ENCODE measurements at regions not wholly inside any gene's neighbourhood (a gene's known extent, or its start where the extent isn't known, plus 50 kb on each side); places are given as distances from the start of the nearest gene placed in this dataset.
A peak's percentile ranks its signal among the peaks of the same experiment; 100 is the strongest.

- H3K27ac Mint-ChIP-seq = no peak overlapping the region
- no peak overlapping the region for H3K4me3 Mint-ChIP-seq
- no peaks in the 10 kb centered on the region for H3K36me3 Mint-ChIP-seq (ENCODE audit: low read depth)
- DNase-seq (ENCODE audit: low spot score) = no peak
- peaks cover 6% of the 10 kb centered on the region for H3K27me3 Mint-ChIP-seq (ENCODE audit: insufficient read depth)
- intact Hi-C loops (cut with micrococcal nuclease) = no loop called here
- no peaks in the 10 kb centered on the region for H3K4me1 Mint-ChIP-seq (ENCODE audit: low read depth)
- no peaks in the 10 kb centered on the region for H3K9me3 Mint-ChIP-seq
These were observed 107.0 kb upstream of the TSPAN2 start for GRCh38 chr1:115196296-115196695.

- H3K9me3 Mint-ChIP-seq = no peaks in the 10 kb centered on the region
- intact Hi-C loops (cut with micrococcal nuclease) = no loop called here
- no peak overlapping the region for H3K27ac Mint-ChIP-seq
These were observed 105.2 kb upstream of the TSPAN2 start for GRCh38 chr1:115194506-115194905.

DNA sequence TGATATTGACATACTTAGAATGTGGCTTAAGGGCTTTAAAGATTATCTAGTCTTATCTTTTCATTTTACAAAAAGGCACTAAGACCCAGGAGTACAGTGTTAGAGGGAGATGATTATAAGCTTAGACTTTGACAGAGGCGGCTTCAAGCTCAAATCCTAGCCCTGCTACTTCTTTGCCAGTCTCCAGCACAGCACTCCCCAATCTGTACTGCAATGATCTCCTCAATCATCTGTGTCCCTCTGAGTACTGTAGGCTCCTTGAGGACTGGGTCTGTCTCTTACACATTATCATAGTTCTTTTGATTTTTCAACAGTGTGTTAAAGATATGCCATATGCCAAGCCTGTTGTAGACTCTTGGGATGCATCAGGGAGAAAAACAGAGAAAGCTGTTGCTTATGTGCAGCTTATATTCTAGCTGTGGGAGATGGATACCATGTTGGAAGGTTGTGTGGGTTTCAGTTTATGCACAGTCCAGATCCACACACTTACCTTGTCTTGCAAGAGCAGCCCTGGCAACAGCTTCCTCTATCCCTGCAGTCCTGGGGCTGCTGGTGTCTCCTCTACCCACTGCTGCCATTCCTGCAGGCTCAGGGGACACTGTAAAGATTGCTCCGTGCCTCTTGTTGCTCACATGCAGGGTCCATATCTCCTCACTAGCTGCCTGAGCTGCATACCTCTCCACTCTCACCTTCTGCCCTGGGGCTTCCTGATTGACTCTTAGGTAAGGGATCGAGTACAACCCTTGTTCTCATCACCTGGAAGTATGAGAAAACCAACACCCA, 103.9 kb upstream of the TSPAN2 start:
- intact Hi-C loops (cut with micrococcal nuclease) = no loop called here
- Mint-ChIP-seq H3K27me3 (ENCODE audit: insufficient read depth) (peaks cover 6% of the 10 kb centered on the region), H3K36me3 (ENCODE audit: low read depth) (no peaks in the 10 kb centered on the region)

More at GRCh38 chr1:115194506-115194905, 105.2 kb upstream of the TSPAN2 start:
- DNase-seq (ENCODE audit: low spot score) = no peak
- Mint-ChIP-seq H3K36me3 (ENCODE audit: low read depth) (no peaks in the 10 kb centered on the region), H3K27me3 (ENCODE audit: insufficient read depth) (peaks cover 6% of the 10 kb centered on the region), H3K4me3 (no peak overlapping the region), H3K4me1 (ENCODE audit: low read depth) (no peaks in the 10 kb centered on the region)

DNA sequence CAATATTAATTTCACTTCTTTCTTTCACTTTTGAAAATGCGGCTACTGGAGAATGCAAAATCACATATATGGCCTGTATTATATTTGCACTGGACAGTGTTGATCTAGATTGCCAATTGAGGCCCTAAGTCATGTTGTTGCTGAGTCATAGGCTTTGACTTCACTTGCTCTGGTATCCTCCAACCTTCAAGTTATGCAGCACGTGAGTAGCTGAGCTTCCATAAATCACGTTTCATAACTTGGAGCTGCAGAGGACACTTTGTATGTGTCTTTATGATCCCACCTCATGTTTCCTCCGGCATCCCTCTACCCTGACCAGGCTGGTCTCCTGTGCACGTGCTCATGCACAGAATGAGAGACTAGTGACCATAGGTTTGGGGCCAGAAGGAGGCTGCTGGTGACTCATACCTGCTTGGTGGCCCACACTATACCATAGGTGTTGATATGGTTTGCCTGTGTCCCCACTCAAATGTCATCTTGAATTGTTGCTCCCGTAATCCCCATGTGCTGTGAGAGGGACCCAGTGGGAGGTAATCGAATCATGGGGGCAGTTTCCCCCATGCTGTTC, 103.0 kb upstream of the TSPAN2 start:
- intact Hi-C loops (cut with micrococcal nuclease) = no loop called here
- H3K27ac Mint-ChIP-seq = no peak overlapping the region
- H3K4me1 Mint-ChIP-seq (ENCODE audit: low read depth) = no peaks in the 10 kb centered on the region
- DNase-seq (ENCODE audit: low spot score) = no peak
- no peaks in the 10 kb centered on the region for H3K36me3 Mint-ChIP-seq (ENCODE audit: low read depth)
- no peaks in the 10 kb centered on the region for H3K9me3 Mint-ChIP-seq
- peaks cover 6% of the 10 kb centered on the region for H3K27me3 Mint-ChIP-seq (ENCODE audit: insufficient read depth)
- H3K4me3 Mint-ChIP-seq = no peak overlapping the region

More for the DNA sequence above, 103.9 kb upstream of the TSPAN2 start:
- H3K27ac Mint-ChIP-seq = no peak overlapping the region
- H3K4me1 Mint-ChIP-seq (ENCODE audit: low read depth) = no peaks in the 10 kb centered on the region
- no peak overlapping the region for H3K4me3 Mint-ChIP-seq
- no peaks in the 10 kb centered on the region for H3K9me3 Mint-ChIP-seq
- DNase-seq (ENCODE audit: low spot score) = no peak

DNA sequence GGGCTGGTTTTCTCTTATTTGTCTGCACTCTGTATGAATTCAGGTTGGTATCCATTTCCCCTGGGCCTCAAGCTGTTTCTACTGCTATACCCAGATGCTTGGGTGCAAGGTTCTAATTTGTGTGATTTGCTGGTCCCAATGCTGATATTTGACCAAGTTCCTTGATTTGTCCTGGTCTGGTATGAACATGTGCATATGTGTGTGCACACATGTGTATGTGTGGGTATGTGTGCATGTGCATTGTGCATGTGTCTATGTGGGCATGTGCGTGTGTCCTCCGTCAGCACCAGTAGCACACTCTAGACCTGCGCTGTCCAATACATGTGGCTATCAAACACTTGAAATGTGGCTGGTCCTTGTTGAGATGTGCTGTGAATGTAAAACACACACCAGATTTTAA, 102.4 kb upstream of the TSPAN2 start:
- DNase-seq (ENCODE audit: low spot score) = no peak
- Mint-ChIP-seq H3K9me3 (no peaks in the 10 kb centered on the region), H3K27me3 (ENCODE audit: insufficient read depth) (peaks cover 6% of the 10 kb centered on the region), H3K36me3 (ENCODE audit: low read depth) (no peaks in the 10 kb centered on the region), H3K4me3 (no peak overlapping the region), H3K27ac (no peak overlapping the region), H3K4me1 (ENCODE audit: low read depth) (no peaks in the 10 kb centered on the region)
- intact Hi-C loops (cut with micrococcal nuclease) = no loop called here

DNA sequence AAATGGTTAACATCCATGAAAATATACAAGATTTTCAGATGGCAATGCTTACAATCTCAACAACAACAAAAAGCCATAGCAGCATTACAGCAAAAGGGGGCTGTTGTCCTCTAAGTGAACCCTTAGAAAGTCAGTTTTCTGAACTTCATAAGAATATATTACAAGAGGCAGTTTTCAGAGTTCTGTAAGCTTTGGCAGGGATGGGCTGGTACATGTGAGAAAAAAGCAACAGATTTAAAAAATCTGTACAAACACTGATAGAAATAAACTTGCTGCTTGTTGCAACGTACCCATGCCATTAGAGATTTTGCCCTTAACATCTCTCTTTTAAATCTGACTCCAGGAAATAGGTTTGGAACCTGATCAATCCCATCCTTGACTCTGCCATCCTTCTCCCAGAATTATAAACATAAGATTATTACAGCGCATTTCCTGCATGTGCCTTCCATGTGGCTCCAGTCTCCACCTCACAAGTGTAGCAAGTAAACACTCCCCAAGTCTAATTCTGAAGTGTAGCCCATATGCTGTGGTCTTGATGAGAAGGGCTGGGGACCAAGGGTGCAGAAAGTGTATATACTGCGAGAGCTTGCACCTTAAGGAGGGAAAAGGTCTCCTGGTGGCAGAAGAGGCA, 101.4 kb upstream of the TSPAN2 start:
- H3K36me3 Mint-ChIP-seq (ENCODE audit: low read depth) = no peaks in the 10 kb centered on the region
- no peak for DNase-seq (ENCODE audit: low spot score)
- H3K27me3 Mint-ChIP-seq (ENCODE audit: insufficient read depth) = peaks cover 6% of the 10 kb centered on the region
- intact Hi-C loops (cut with micrococcal nuclease) = no loop called here
- no peaks in the 10 kb centered on the region for H3K4me1 Mint-ChIP-seq (ENCODE audit: low read depth)
- no peak overlapping the region for H3K4me3 Mint-ChIP-seq
- H3K27ac Mint-ChIP-seq = no peak overlapping the region
- H3K9me3 Mint-ChIP-seq = no peaks in the 10 kb centered on the region

DNA sequence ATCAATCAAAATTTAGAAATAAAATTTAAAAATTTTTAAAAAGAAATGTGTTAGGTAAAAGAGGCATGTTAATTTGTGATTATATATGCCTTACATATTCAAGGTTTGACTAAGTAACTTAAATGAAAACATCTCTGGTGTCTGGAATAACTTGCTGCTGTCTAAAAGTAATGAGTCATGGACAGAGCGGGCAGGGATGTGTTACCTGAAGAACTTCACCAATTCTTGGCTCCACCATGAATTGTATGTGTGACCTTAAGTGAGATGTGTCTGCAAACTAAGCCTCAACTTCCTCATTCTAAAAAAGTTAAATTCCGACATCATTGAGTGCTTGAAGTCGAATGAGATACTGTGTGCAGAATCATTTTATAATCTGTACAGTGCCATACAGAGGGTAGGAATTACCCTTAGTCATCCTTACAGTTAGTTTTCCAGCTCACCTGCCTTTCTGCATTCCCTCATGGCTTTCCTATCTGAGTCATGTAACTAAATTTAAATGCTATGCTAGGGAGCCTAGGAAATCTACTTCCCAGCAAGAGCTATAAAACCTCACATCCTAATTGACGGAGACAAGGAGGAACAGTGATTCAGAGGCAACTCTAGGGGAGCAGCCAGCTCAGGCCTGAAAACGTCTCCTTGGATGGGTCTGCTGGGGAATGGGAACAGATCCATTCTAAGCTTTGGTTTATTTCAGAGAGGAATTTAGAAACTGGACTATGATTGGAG, 100.7 kb upstream of the TSPAN2 start:
- DNase-seq (ENCODE audit: low spot score) = no peak
- no peak overlapping the region for H3K4me3 Mint-ChIP-seq
- no peaks in the 10 kb centered on the region for H3K36me3 Mint-ChIP-seq (ENCODE audit: low read depth)
- peaks cover 4% of the 10 kb centered on the region for H3K4me1 Mint-ChIP-seq (ENCODE audit: low read depth)
- no peak overlapping the region for H3K27ac Mint-ChIP-seq
- intact Hi-C loops (cut with micrococcal nuclease) = no loop called here
- H3K9me3 Mint-ChIP-seq = no peaks in the 10 kb centered on the region
- H3K27me3 Mint-ChIP-seq (ENCODE audit: insufficient read depth) = peaks cover 6% of the 10 kb centered on the region

- Mint-ChIP-seq H3K4me1 (ENCODE audit: low read depth) (peaks cover 16% of the 10 kb centered on the region), H3K9me3 (no peaks in the 10 kb centered on the region), H3K27ac (no peak overlapping the region), H3K36me3 (ENCODE audit: low read depth) (no peaks in the 10 kb centered on the region), H3K4me3 (no peak overlapping the region), H3K27me3 (ENCODE audit: insufficient read depth) (peaks cover under 1% of the 10 kb centered on the region)
- no peak for DNase-seq (ENCODE audit: low spot score)
- intact Hi-C loops (cut with micrococcal nuclease) = no loop called here
These were observed 99.5 kb upstream of the TSPAN2 start for GRCh38 chr1:115188680-115189395.

- H3K4me1 Mint-ChIP-seq (ENCODE audit: low read depth) = peaks cover 17% of the 10 kb centered on the region
- DNase-seq (ENCODE audit: low spot score) = no peak
- intact Hi-C loops (cut with micrococcal nuclease) = no loop called here
- no peak overlapping the region for H3K4me3 Mint-ChIP-seq
- no peaks in the 10 kb centered on the region for H3K9me3 Mint-ChIP-seq
- no peaks in the 10 kb centered on the region for H3K36me3 Mint-ChIP-seq (ENCODE audit: low read depth)
- H3K27me3 Mint-ChIP-seq (ENCODE audit: insufficient read depth) = no peaks in the 10 kb centered on the region
- H3K27ac Mint-ChIP-seq = no peak overlapping the region
These were observed 97.5 kb upstream of the TSPAN2 start for GRCh38 chr1:115186711-115187265.

- Mint-ChIP-seq H3K27me3 (ENCODE audit: insufficient read depth) (no peaks in the 10 kb centered on the region), H3K9me3 (no peaks in the 10 kb centered on the region), H3K4me1 (ENCODE audit: low read depth) (peaks cover 17% of the 10 kb centered on the region), H3K4me3 (no peak overlapping the region), H3K36me3 (ENCODE audit: low read depth) (no peaks in the 10 kb centered on the region), H3K27ac (peak overlapping the region; percentile 83)
- intact Hi-C loops (cut with micrococcal nuclease) = loop anchor here (2.0 kb wide), 1 partner anchor 17 kb away; no protein-coding TSS in a partner anchor
- DNase-seq (ENCODE audit: low spot score) = no peak
These were observed 96.0 kb upstream of the TSPAN2 start for GRCh38 chr1:115185336-115185735.

DNA sequence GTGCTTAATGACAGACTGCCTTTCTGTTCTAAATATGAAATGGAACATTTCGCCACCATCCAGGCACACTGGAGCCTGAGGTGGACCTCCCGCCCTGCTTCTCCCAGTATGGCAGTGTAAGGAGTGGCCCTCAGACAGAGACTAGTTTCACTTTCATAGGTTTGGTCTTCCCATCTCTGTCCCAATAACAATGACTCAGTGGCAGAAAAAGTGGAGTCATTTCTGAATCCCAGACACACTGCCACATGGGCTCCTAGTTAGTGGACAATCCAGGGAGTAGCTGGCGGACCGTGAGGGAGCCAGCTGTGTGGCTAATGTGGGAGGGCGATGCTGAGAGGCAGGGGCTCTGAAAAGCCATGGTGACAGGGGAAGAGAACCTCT, 95.6 kb upstream of the TSPAN2 start:
- Mint-ChIP-seq H3K27ac (peak overlapping the region; percentile 83), H3K4me3 (peak overlapping the region; percentile 40), H3K36me3 (ENCODE audit: low read depth) (no peaks in the 10 kb centered on the region), H3K27me3 (ENCODE audit: insufficient read depth) (no peaks in the 10 kb centered on the region), H3K4me1 (ENCODE audit: low read depth) (peaks cover 17% of the 10 kb centered on the region), H3K9me3 (no peaks in the 10 kb centered on the region)
- intact Hi-C loops (cut with micrococcal nuclease) = loop anchor here (2.0 kb wide), 1 partner anchor 16 kb away; no protein-coding TSS in a partner anchor
- DNase-seq (ENCODE audit: low spot score) = no peak

DNA sequence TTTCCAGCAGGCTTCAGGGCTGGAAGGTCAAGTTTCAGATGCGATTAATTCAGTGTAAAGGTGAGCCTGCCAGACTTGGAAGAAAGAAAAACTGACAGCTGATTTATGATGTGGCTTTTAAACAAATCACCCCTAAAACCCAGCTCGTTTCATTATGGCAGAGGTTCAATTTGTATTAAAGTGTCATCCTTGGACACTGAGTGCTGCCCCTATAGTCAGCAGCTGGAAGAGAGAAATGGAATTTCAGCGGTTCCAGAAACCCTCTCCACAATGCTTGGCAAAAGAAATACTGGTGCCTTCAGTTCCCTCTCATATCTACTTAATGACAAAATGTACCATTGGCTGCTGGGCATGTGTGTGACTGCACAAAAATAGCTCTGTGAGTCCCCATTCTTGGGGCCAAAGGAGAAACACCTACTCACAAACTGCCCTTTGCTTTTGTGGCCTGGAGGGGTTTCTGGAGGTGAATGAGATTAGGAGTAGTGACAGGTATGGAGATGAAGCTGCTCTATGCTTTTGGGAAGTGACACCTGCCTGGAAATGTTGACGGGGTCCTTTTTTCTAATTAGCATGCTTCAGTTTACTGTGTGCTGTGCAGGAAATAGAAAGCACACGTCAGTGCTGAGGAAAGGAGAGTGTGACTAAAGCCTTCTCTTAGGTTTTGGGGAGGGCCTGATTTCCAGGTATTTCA, 95.1 kb upstream of the TSPAN2 start:
- no peak for DNase-seq (ENCODE audit: low spot score)
- no peaks in the 10 kb centered on the region for H3K36me3 Mint-ChIP-seq (ENCODE audit: low read depth)
- H3K4me3 Mint-ChIP-seq = peak overlapping the region; percentile 12
- no peaks in the 10 kb centered on the region for H3K27me3 Mint-ChIP-seq (ENCODE audit: insufficient read depth)
- H3K27ac Mint-ChIP-seq = peak overlapping the region; percentile 83
- peaks cover 17% of the 10 kb centered on the region for H3K4me1 Mint-ChIP-seq (ENCODE audit: low read depth)
- no peaks in the 10 kb centered on the region for H3K9me3 Mint-ChIP-seq
- intact Hi-C loops (cut with micrococcal nuclease) = loop anchor here (2.0 kb wide), 1 partner anchor 16 kb away; no protein-coding TSS in a partner anchor
